Stimulated activated CD4-positive, alpha-beta T cell treated with anti-CD3 and anti-CD28 coated beads, Interleukin-2, amount 100 ng/mL, for 24 hours (primary cell): ENCODE measurements at regions not wholly inside any gene's neighbourhood (a gene's known extent, or its start where the extent isn't known, plus 50 kb on each side); places are given as distances from the start of the nearest gene placed in this dataset.
A peak's percentile ranks its signal among the peaks of the same experiment; 100 is the strongest.
"Not testable (repeated sequence)": the region's sequence is repeated elsewhere in the genome, so short reads cannot be mapped to it uniquely, and the experiment has no call there.

Experiments
- DNase-seq, 2 donors: peaks; one replicate each; pipeline ENCODE4 v3.0.0-alpha.2; 2020

- no peak for DNase-seq
Measured at GRCh38 chr3:101950985-101951733, 101.8 kb downstream of the NFKBIZ start.

GRCh38 chr3:101954361-101954760 is 105.0 kb downstream of the NFKBIZ start:
- DNase-seq: no peak

GRCh38 chr3:101954936-101955335 is 105.6 kb downstream of the NFKBIZ start:
- no peak for DNase-seq

GRCh38 chr3:101962055-101962454 is 112.7 kb downstream of the NFKBIZ start:
- DNase-seq: no peak

- DNase-seq: peak; percentile 35 to 37
Measured at GRCh38 chr3:101963902-101964362, 114.6 kb downstream of the NFKBIZ start.

- DNase-seq: no peak
Measured at GRCh38 chr3:101964861-101965260, 115.5 kb downstream of the NFKBIZ start.

GRCh38 chr3:101966226-101966625 is 116.9 kb downstream of the NFKBIZ start:
- no peak for DNase-seq

- DNase-seq: no peak
Measured at GRCh38 chr3:101970212-101970611, 120.9 kb downstream of the NFKBIZ start.

- no peak for DNase-seq
Measured at GRCh38 chr3:101970905-101971304, 121.6 kb downstream of the NFKBIZ start.

GRCh38 chr3:101972430-101973162 is 123.3 kb downstream of the NFKBIZ start:
- no peak for DNase-seq

- no peak for DNase-seq
Measured at GRCh38 chr3:101973163-101973505, 123.8 kb downstream of the NFKBIZ start.

- not testable (repeated sequence) for DNase-seq
Measured at GRCh38 chr3:101975415-101975814, 126.1 kb downstream of the NFKBIZ start.

- no peak for DNase-seq
Measured at GRCh38 chr3:101976473-101976872, 127.2 kb downstream of the NFKBIZ start.

- DNase-seq: no peak
Measured at GRCh38 chr3:101978348-101978747, 129.0 kb downstream of the NFKBIZ start.

GRCh38 chr3:101979033-101979432 is 129.7 kb downstream of the NFKBIZ start:
- DNase-seq: no peak

GRCh38 chr3:101984356-101984755 is 135.0 kb downstream of the NFKBIZ start:
- DNase-seq: no peak

GRCh38 chr3:101988596-101988995 is 139.3 kb downstream of the NFKBIZ start:
- peak in 1 of 2 donors; percentile 9 for DNase-seq

- DNase-seq: no peak
Measured at GRCh38 chr3:101989578-101990200, 140.4 kb downstream of the NFKBIZ start.

GRCh38 chr3:101992863-101993262 is 143.5 kb downstream of the NFKBIZ start:
- DNase-seq: no peak

- DNase-seq: no peak
Measured at GRCh38 chr3:101994386-101994785, 145.1 kb downstream of the NFKBIZ start.

- DNase-seq: no peak
Measured at GRCh38 chr3:101995371-101996046, 146.2 kb downstream of the NFKBIZ start.

GRCh38 chr3:101996832-101997231 is 147.5 kb downstream of the NFKBIZ start:
- no peak for DNase-seq

GRCh38 chr3:101998256-101998926 is 149.1 kb downstream of the NFKBIZ start:
- DNase-seq: no peak
